Central memory CD4-positive, alpha-beta T cell (primary cell): ENCODE measurements at regions not wholly inside any gene's neighbourhood (a gene's known extent, or its start where the extent isn't known, plus 50 kb on each side); places are given as distances from the start of the nearest gene placed in this dataset.
"Not testable (repeated sequence)": the region's sequence is repeated elsewhere in the genome, so short reads cannot be mapped to it uniquely, and the experiment has no call there.

Experiments used
- DNase-seq: peaks from one replicate; pipeline ENCODE4 v3.0.0; 2022

GRCh38 chrX:45632506-45632905 lies 431.8 kb upstream of the DIPK2B start:
- no peak for DNase-seq

DNA sequence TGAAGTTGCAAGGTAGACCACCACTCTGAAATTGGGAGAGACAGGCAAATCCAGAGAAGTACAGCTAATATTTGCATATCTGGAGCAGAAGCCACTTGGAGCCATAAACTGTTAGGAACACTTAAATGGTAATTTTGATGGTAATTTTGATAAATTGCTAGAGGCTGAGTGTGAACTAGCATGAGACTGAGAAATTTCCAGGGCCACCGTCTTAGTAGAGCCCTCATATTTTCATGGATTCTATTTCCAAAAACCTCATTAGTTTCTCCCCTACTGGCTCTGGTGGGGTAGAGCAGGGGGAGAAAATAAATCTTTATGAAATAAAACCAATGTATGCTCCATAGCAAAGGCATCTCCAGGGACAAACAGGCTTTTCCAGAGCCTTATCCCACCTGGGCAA lies 429.4 kb upstream of the DIPK2B start:
- DNase-seq = no peak

GRCh38 chrX:45628041-45628440 lies 427.4 kb upstream of the DIPK2B start:
- no peak for DNase-seq

DNA sequence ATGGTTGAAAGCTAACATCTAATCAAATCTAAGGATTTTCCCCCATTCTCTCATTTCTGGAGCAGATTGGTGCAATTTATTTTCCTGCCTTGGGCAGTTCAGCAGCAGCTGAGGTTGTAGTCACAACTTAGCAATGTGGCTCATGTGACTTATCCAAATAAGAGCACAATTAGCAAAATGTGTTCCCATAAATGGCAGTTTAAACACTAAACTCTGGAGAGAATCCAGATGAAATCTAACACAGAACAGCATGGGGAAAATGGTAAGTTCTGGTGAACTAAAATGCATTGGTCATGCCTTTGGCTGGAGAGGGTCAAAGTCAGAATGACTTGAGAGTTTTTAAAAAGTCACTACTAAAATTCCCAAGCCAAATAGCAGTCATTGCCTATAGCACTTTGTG lies 422.6 kb upstream of the DIPK2B start:
- no peak for DNase-seq

GRCh38 chrX:45622538-45622937 lies 421.9 kb upstream of the DIPK2B start:
- no peak for DNase-seq

- no peak for DNase-seq
These were observed 421.4 kb upstream of the DIPK2B start for GRCh38 chrX:45622042-45622423.

GRCh38 chrX:45621376-45622041 lies 420.8 kb upstream of the DIPK2B start:
- DNase-seq = no peak

GRCh38 chrX:45619290-45619689 lies 418.6 kb upstream of the DIPK2B start:
- no peak for DNase-seq

GRCh38 chrX:45615591-45615990 lies 414.9 kb upstream of the DIPK2B start:
- DNase-seq = not testable (repeated sequence)

DNA sequence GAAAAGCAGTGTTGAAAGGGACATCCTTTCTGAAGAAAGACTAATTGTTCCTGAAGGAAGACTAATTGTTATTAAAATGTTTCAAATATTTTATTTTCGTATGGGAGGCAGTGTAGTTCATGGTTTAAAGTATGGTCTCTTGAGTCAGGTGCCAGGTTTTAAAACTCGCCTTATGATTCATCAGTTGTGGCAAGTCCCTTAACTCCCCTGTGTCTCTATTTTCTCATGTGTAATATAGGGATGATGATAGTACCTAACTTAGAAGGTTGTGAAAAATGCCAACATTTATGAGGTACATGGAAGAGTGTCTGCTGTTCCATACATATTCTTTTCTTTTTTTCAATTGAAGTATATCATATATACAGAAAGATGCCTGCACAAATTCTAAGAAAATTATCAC lies 414.2 kb upstream of the DIPK2B start:
- DNase-seq = no peak

DNA sequence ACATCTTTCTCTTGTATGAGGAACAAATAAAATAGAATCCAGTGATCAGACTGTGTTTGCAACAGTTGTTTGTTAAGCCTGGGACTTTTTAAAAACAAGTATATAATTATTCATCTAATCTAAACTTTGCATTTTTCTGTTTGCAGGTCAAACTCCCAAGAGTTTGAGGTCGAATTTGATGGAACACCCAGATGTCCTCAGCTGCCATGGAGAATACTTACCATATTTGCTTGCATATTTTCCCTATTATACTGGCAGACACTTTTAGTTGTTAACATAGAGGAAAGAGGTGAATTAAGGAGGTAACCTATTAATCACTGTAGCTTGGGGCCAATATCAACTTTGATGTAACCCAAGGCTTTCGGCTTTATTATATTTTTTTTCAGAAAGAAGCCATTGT lies 401.5 kb upstream of the DIPK2B start:
- no peak for DNase-seq

- no peak for DNase-seq
These were observed 400.4 kb upstream of the DIPK2B start for GRCh38 chrX:45601052-45601451.

GRCh38 chrX:45598861-45599260 lies 398.2 kb upstream of the DIPK2B start:
- DNase-seq = no peak

DNA sequence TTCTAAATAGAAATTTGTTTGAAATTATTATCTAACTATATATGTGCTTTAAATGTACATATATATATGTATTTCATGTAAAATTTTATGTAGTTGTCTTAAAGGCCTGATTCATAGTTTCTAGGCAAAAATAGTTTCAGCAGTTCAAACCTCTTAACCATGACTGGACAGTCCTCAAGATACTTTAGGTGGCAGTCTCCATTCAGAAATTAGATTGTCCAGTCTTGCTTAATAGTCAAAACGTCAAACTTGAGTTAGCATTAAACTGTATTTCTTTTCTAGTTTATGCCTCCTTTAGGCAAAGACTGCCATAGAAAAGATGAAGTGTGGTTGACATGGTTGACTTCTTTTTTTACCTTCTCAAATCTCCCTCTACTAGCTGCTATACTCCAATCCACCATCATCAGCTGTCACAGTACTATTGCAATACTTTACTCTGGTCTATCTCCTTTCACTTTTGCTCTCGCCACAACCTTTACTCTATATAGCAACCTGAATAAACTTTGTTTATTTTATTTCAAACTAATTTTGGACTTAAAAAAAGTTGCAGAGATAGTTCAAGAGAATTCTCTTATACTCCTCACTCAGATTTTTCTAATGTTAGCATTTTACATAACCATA lies 395.6 kb upstream of the DIPK2B start:
- DNase-seq = no peak

GRCh38 chrX:45592101-45592500 lies 391.4 kb upstream of the DIPK2B start:
- no peak for DNase-seq

GRCh38 chrX:45591650-45592049 lies 391.0 kb upstream of the DIPK2B start:
- no peak for DNase-seq

- DNase-seq = no peak
These were observed 384.0 kb upstream of the DIPK2B start for GRCh38 chrX:45584717-45585116.

GRCh38 chrX:45577361-45577760 lies 376.7 kb upstream of the DIPK2B start:
- no peak for DNase-seq

- DNase-seq = no peak
These were observed 370.8 kb upstream of the DIPK2B start for GRCh38 chrX:45571453-45571852.

- no peak for DNase-seq
These were observed 365.8 kb upstream of the DIPK2B start for GRCh38 chrX:45566456-45566855.

GRCh38 chrX:45557387-45557786 lies 356.7 kb upstream of the DIPK2B start:
- no peak for DNase-seq

DNA sequence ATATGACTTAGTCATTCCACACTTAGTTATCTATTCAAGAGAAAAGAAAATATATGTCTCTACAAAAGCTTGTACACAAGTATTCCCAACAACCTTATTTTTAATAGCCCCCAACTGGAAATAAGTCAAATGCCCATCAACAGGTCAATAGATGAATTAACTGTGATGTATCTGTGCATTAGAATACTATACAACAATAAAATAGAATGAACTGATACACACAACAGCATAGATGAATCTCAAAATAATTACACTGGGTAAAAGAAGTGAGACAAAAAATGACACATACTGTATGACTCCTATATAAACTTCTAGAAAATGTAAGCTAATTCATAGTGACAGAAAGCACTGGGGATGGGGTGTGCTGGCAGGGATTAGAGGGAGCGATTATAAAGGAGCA lies 354.1 kb upstream of the DIPK2B start:
- DNase-seq = no peak

DNA sequence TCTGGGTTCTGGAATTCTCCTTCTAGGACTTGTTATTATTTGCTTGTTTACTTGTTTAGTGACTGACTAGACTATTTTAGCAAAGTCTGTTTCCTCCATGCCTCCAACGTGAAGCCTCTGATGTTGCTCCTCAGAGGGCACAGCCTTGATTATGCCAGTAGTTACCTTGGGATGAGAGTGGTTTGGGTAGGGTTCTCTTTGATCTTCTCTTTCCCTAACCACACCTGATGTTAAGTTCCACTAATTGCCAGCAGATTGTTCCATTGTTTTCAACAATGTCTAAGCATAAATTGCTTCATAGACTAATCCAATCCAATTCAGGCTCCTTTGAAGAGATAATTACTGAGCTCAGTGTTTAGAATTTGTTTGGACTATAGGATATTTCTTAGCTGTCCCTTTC lies 352.7 kb upstream of the DIPK2B start:
- no peak for DNase-seq

DNA sequence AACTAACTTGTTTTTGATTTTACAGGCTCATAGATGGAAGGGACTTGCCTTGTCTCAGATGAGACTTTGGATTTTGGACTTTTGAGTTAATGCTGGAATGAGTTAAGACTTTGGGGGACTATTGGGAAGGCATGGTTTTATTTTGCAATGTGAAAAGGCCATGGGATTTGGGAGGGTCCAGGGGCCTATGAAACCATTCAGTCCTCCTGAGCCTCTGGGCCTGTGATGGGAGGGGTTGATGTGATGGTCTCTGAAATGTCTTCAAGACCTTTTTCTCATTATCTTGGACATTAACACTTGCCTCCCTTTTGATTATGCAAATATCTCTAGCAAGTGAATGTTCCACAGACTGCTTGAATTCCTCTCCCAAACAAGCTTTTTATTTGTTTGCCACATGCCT lies 346.0 kb upstream of the DIPK2B start:
- DNase-seq = not testable (repeated sequence)

DNA sequence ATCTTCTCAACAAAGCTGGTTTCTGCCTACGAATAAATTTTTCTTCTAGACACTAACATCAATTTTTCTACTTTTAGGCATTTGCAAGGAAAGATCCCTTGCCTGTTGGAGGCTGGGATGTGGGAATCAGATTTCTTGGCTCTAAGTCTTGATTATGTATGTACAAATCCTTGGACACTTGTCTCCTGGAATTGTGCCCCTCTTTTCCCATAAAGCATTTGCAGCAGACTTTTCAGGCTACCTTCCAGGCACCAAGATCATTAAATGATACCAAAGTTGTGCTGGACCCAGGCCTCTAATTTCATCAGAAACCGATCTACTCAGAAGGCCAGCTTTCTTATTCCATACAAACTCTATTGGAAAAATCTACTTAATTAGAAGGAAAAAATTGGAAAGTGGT lies 339.5 kb upstream of the DIPK2B start:
- no peak for DNase-seq
